ENCODE measurements at regions not wholly inside any gene's neighbourhood (a gene's known extent, or its start where the extent isn't known, plus 50 kb on each side); places are given as distances from the start of the nearest gene placed in this dataset.

- no peak for DNase-seq (ENCODE audit: low spot score)
Measured at GRCh38 chr4:89363786-89364185, 56.2 kb upstream of the GPRIN3 start.

- DNase-seq (ENCODE audit: low spot score) = no peak
Measured at GRCh38 chr4:89358935-89359638, 51.5 kb upstream of the GPRIN3 start.

GRCh38 chr4:89357787-89358186 lies 50.2 kb upstream of the GPRIN3 start:
- DNase-seq (ENCODE audit: low spot score) = no peak
